Stimulated activated CD8-positive, alpha-beta memory T cell treated with anti-CD3 and anti-CD28 coated beads, Interleukin-2, amount 100 ng/mL, for 1 hour (primary cell): ENCODE measurements at regions not wholly inside any gene's neighbourhood (a gene's known extent, or its start where the extent isn't known, plus 50 kb on each side); places are given as distances from the start of the nearest gene placed in this dataset.

Experiments
- DNase-seq, 2 donors: peaks; one replicate each; pipeline ENCODE4 v3.0.0-alpha.2; 2020; ENCODE audit warnings: low read depth in 2 of 2

- no peak for DNase-seq
Measured at GRCh38 chr2:8394131-8394530, 287.7 kb upstream of the ID2 start.

DNA sequence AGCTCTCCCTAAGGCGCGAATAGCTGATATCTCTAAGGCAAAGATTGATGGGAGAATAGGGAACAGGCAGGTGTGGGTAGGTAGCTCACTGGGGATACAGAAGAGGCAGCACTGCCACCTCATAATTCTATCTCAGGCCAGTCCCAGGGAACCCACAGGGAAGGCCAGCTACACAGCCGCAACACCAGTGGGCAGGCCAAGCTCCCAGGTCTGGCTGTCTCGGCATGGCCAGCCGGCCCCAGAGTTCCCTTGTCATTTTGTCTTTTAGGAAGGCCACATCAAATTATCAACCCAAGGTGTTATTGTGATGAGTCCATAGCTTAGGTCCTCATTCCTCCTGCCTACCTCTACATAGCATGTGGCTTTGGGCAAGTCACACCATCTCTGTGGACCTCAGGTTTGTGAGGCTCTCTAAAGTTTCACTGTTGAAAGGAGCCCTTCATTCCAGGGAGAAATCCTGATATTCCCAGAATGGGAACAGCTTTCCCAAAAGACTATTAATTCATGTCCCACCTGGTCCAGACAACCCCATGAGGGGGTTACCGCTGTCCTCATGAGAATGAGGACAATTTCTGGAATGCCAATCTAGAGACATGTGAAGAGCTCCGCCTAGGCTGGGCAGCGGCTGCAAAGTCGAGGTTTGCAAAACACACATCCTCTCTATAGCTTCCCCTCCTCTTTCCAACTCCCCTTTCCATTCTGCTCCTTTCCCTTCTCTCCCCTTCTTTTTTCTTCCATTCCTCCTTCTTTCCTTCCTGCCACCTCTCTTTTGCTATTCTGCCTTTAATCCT lies 287.1 kb upstream of the ID2 start:
- DNase-seq, result no peak

DNA sequence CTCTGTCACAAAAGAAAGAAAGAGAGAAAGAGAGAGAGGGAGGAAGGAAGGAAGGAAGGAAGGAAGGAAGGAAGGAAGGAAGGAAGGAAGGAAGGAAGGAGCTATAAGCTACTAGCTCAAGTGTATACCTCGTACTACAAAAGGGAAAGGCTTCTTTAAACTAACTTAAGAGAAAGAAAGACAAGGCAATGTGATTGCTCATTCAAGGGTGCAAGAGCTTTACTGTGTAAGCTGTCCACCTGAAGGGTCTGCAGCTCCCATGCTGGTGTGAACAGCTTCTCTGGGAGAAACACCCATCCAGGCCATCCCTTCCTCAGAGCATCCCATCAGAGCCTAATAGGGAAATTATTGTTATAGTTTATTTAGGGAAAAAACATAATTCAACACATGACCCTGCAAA lies 286.1 kb upstream of the ID2 start:
- DNase-seq, result no peak

- DNase-seq, result no peak
Measured at GRCh38 chr2:8398040-8398668, 283.7 kb upstream of the ID2 start.

DNA sequence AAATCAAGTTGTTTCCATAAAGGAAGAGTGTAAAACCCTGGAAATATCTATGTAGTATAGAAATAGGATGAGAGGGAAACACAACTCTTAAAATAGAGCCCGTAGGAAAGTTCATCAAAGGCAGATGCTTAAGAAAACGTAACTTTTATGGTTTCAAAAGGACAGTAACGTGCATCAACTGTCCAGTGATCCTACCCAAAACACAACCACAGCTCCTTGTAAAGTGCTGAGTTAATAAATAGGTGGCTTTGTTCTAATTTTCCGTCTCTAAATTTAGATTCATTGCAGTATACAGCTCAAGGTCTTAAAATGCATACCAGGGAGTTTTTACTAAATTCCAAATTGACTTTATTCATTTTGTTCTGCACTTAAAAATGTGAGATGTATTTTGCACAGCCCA lies 282.1 kb upstream of the ID2 start:
- DNase-seq, result no peak

- DNase-seq, result no peak
Measured at GRCh38 chr2:8400196-8400595, 281.7 kb upstream of the ID2 start.

- DNase-seq, result no peak
Measured at GRCh38 chr2:8402222-8402621, 279.6 kb upstream of the ID2 start.

- DNase-seq, result no peak
Measured at GRCh38 chr2:8403876-8404275, 278.0 kb upstream of the ID2 start.

- DNase-seq, result no peak
Measured at GRCh38 chr2:8405334-8405733, 276.5 kb upstream of the ID2 start.

- no peak for DNase-seq
Measured at GRCh38 chr2:8406271-8406670, 275.6 kb upstream of the ID2 start.

DNA sequence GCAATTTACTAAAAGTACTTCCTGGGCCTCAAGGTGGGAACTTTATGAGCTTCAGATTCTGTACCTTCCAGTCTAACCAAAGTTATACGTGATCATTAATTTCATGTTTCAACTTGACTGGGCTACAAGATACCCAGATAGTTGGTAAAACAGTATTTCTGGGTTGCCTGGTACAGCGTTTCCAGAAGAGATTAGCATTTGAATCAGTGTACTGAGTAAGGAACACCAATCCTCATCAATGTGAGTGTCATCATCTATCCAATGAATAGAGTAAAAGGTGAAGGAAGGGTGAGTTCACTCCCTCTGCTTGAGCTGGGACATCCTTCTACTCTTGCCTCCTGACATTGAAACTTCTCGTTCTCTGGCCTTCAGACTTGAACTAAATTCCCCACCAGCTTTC lies 274.5 kb upstream of the ID2 start:
- no peak for DNase-seq

GRCh38 chr2:8408560-8409460 lies 273.0 kb upstream of the ID2 start:
- no peak for DNase-seq

- DNase-seq, result no peak
Measured at GRCh38 chr2:8409461-8410260, 272.2 kb upstream of the ID2 start.

DNA sequence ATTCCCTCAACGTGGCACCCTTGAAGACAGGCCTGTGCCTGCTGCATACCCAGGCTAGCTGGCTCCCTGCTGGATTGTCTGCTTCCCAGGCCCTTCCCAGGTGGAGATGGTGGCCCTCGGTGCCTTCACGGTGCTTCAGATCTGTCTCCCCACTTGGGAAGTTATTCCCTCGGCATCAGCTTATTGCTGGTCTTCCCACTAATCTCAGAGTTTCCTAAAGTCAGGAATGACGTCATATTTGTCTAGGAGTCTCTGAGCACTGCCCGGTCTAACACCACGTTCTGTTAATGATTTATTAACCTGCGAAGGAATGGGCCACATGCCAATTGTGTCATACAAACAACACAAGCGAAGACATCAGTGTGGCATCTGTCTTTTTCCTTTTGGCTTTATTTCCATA lies 269.8 kb upstream of the ID2 start:
- no peak for DNase-seq

- no peak for DNase-seq
Measured at GRCh38 chr2:8412586-8412985, 269.3 kb upstream of the ID2 start.

DNA sequence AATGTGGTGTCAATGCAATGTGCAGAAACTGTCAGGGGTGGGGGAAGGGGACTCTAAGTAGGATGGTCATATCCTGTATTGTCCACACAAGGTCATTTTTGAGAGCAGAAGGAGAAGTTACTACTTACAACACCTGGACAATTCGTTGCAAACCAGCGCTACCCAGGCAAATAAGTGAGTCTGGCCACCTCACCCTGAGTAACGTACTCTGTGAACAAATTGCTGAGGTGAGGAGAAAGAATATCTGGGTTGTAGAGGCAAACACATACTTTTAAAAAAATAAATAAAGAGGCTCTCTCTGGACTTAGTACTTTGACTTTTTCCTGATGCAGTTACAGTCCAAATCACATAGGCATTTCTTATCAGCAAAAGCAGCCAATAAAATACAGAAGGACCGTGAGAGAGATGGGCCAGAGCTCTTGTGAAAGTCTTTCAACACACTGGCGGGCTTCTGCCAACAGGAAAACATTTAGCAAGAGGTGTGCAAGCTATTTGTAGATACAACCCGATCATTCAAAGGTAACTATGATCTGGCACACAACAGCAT lies 268.2 kb upstream of the ID2 start:
- DNase-seq, result no peak

- DNase-seq, result no peak
Measured at GRCh38 chr2:8414946-8415879, 266.6 kb upstream of the ID2 start.

DNA sequence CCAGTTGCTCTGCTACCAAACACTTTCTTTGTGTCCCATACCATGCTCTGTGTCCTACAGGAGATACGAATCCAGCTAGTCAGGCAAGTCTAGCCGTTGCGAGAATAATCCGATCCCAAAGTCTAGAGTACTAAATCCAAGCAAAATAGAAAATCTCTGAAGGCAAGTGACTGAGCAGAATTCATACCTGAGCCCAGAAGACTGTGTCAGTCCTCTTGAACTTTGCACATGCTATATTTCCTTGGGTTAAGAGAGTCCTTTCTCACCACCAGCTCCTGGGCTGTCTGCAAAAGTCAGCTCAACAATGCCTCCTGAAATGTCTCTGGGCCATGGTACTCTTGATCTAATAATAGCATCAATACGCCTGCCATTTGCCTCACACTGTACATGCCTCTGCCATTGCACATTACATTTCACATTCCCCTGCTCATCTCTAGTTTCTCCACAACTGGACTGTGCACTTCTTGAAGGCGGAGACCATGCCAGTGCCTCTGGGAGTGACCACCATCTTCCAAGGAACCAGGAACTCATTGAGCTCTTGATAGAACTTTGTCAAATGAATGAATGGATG lies 265.8 kb upstream of the ID2 start:
- DNase-seq, result no peak

DNA sequence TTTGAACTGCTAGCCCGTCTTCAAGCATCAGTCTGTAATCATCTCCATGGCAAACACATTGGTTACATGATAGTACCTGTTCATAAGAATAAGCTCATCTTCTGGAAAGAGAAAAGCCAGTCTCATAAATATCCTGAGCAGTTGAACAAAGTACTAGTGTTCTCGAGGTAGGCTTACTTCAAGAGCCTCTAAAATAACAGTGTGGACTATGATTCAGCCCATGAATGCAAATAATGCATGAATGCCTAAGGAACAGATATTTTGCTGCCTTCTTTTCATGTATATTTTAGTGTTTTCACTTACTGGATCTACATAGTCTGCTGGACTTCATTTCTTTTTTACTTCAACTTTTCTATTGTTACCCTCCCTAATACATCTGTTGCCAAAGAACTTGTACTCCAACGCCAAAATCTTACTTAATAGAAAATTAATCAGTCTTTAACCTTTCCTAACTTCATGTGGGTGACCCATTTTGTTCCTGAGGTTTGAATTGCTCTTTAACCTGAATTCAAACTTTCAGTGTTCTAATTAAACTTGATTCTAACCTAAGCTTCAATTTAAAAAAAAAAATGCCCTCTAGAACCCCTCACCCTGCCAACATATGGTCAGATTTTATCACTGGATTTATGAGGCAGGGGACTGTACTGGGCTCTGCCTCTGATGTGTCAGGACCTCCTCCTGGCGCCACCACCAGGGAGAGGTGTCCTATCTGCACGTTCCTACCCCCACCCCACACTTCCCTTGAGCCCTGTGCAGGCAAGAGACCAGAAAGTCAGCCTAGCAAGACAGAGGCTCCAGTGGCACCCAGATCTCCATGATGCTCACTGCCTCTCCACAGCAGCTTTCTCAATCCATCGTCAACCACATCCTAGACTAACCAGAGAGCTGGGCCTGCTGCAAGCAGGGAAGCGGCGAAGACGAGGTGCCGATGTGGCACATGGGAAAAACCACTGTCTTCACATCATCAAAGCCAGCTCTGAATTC lies 264.7 kb upstream of the ID2 start:
- no peak for DNase-seq
